Lung (tissue), 11 donors: ENCODE measurements at regions not wholly inside any gene's neighbourhood (a gene's known extent, or its start where the extent isn't known, plus 50 kb on each side); places are given as distances from the start of the nearest gene placed in this dataset.

Experiments used
- ATAC-seq: fragments of 200-7000 bp; cut with Tn5 transposase; one replicate; pipeline ENCODE4 v1.9.1; 2020; ENCODE audit warnings: moderate number of reproducible peaks; ENCODE audit not compliant: insufficient read depth, low FRiP score
- DNase-seq, 3 donors: peaks; one replicate each; pipeline ENCODE4 v3.0.0-alpha.2; 2013 to 2017
- H3K27ac ChIP-seq, 2 donors: one replicate each; pipeline ENCODE4 v1.5.1; 2013; ENCODE audit warnings: mild to moderate bottlenecking in 2 of 2, moderate library complexity in 2 of 2, control low read depth in 1 of 2, inconsistent platforms in 1 of 2, low read depth in 1 of 2, low read length in 1 of 2
- H3K27me3 ChIP-seq, 3 donors: one replicate each; pipeline ENCODE4 v1.5.1; 2013; ENCODE audit warnings: low read length in 2 of 3; ENCODE audit not compliant: control insufficient read depth in 3 of 3, insufficient read depth in 3 of 3
- H3K36me3 ChIP-seq, 4 donors: one replicate each; pipeline ENCODE4 v1.5.1; 2013; ENCODE audit warnings: low read length in 4 of 4, mild to moderate bottlenecking in 1 of 4, moderate library complexity in 1 of 4; ENCODE audit not compliant: control insufficient read depth in 4 of 4, insufficient read depth in 4 of 4
- H3K4me1 ChIP-seq, 5 donors: one replicate each; pipeline ENCODE4 v1.5.1; 2013; ENCODE audit warnings: low read length in 5 of 5, mild to moderate bottlenecking in 2 of 5, moderate library complexity in 1 of 5; ENCODE audit not compliant: control insufficient read depth in 5 of 5, insufficient read depth in 5 of 5
- H3K4me3 ChIP-seq: one replicate; pipeline ENCODE4 v1.5.1; 2013; ENCODE audit warnings: mild to moderate bottlenecking, control low read depth, moderate library complexity
- H3K9ac ChIP-seq, 2 donors: one replicate each; pipeline ENCODE4 v1.5.1; 2013; ENCODE audit warnings: low read length in 2 of 2, control low read depth in 1 of 2; ENCODE audit not compliant: insufficient read depth in 1 of 2
- H3K9me3 ChIP-seq, 4 donors: one replicate each; pipeline ENCODE4 v1.5.1; 2013; ENCODE audit warnings: low read length in 3 of 4, mild to moderate bottlenecking in 1 of 4, moderate library complexity in 1 of 4; ENCODE audit not compliant: control insufficient read depth in 4 of 4, insufficient read depth in 3 of 4
- CTCF ChIP-seq: IDR thresholded peaks from 2 replicates; pipeline ENCODE4 v1.5.1; 2012; ENCODE audit warnings: mild to moderate bottlenecking; ENCODE audit errors: control extremely low read depth, extremely low read depth
- WGBS, 2 donors: extraction: QIAGEN DNeasy Blood & Tissue Kit; methylation state at CpG; one replicate each; pipeline ENCODE4 v1.1.7; 2013; 5-methylcytosine and 5-hydroxymethylcytosine counted together
- donor health status: control.
- donor health status: control.
- donor health status: Bipolar disorder and iron deficiency.
- donor health status: healthy.
- donor health status: DM: yes; HTN: yes; CAD: no.

GRCh38 chr15:45892182-45892581 is 257.4 kb downstream of the SQOR start:
- peak; percentile 42 for ATAC-seq
- no peaks in the 10 kb centered on the region for H3K4me1 ChIP-seq
- no peaks in the 10 kb centered on the region for H3K27me3 ChIP-seq
- H3K9me3 ChIP-seq = no peaks in the 10 kb centered on the region
- H3K36me3 ChIP-seq = no peaks in the 10 kb centered on the region
- no peak for DNase-seq
- no peak overlapping the region for H3K9ac ChIP-seq
- no peak overlapping the region for H3K27ac ChIP-seq
- WGBS, 2 donors = 69 to 74% methylated on average over 3 of the region's 3 CpGs
- no peak for TF ChIP-seq CTCF
- H3K4me3 ChIP-seq = no peak overlapping the region

GRCh38 chr15:45903283-45903682 is 268.5 kb downstream of the SQOR start:
- Histone ChIP-seq H3K4me1 (no peaks in the 10 kb centered on the region), H3K27ac (no peak overlapping the region), H3K36me3 (no peaks in the 10 kb centered on the region), H3K9ac (no peak overlapping the region), H3K27me3 (no peaks in the 10 kb centered on the region), H3K4me3 (no peak overlapping the region), H3K9me3 (no peaks in the 10 kb centered on the region)
- DNase-seq (no peak), ATAC-seq (no peak)
- no peak for TF ChIP-seq CTCF

- DNase-seq = no peak
- no peaks in the 10 kb centered on the region for H3K4me1 ChIP-seq
- no peaks in the 10 kb centered on the region for H3K27me3 ChIP-seq
- no peak overlapping the region for H3K4me3 ChIP-seq
- H3K9ac ChIP-seq = no peak overlapping the region
- H3K9me3 ChIP-seq = no peaks in the 10 kb centered on the region
- H3K36me3 ChIP-seq = no peaks in the 10 kb centered on the region
- no peak for TF ChIP-seq CTCF
- no peak for ATAC-seq
- 95 to 97% methylated on average over 3 of the region's 3 CpGs for WGBS, 2 donors
- no peak overlapping the region for H3K27ac ChIP-seq
Observed at GRCh38 chr15:45904019-45904418, 269.2 kb downstream of the SQOR start.

- DNase-seq (no peak), ATAC-seq (no peak)
- Histone ChIP-seq H3K9me3 (no peaks in the 10 kb centered on the region), H3K4me3 (no peak overlapping the region), H3K4me1 (no peaks in the 10 kb centered on the region), H3K27me3 (no peaks in the 10 kb centered on the region), H3K27ac (no peak overlapping the region), H3K9ac (no peak overlapping the region), H3K36me3 (no peaks in the 10 kb centered on the region)
- no peak for TF ChIP-seq CTCF
- 62 to 66% methylated on average over 2 of the region's 2 CpGs for WGBS, 2 donors
Observed at GRCh38 chr15:45906230-45906629, 271.4 kb downstream of the SQOR start.
